OCI-LY3 (cell line): ENCODE measurements at regions not wholly inside any gene's neighbourhood (a gene's known extent, or its start where the extent isn't known, plus 50 kb on each side); places are given as distances from the start of the nearest gene placed in this dataset.

ENCODE experiments used
- H2AFZ ChIP-seq: fragments of 200-600, 300-600 bp; shearing (Covaris generic); 2 replicates; pipeline ENCODE4 v1.6.0; 2014; ENCODE audit warnings: antibody characterized with exemption, low read depth, low read length
- H3K27ac ChIP-seq: fragments of 200-600, 300-600 bp; sonication (generic); 2 replicates; pipeline ENCODE4 v1.5.1; 2014; ENCODE audit warnings: mild to moderate bottlenecking, low read length, moderate library complexity, mixed read lengths
- H3K27me3 ChIP-seq: fragments of 200-600, 300-600 bp; sonication (generic); 2 replicates; pipeline ENCODE4 v1.6.1; 2014; ENCODE audit warnings: low read depth, low read length, mixed read lengths
- H3K36me3 ChIP-seq: fragments of 200-600, 300-600 bp; sonication (generic); replicated peaks from 2 replicates; pipeline ENCODE3; 2014; ENCODE audit warnings: low read depth, low read length, mixed read lengths
- H3K4me1 ChIP-seq: fragments of 300-600, 200-600 bp; sonication (generic); 2 replicates; pipeline ENCODE4 v1.6.1; 2014; ENCODE audit warnings: low read length, mixed read lengths
- H3K4me2 ChIP-seq: fragments of 200-600, 300-600 bp; sonication (generic); 2 replicates; pipeline ENCODE4 v1.6.1; 2014; ENCODE audit warnings: low read length, mixed read lengths
- H3K4me3 ChIP-seq: fragments of 300-600, 200-600 bp; sonication (generic); 2 replicates; pipeline ENCODE4 v1.5.1; 2014; ENCODE audit warnings: antibody characterized with exemption, mild to moderate bottlenecking, low read length, moderate library complexity
- H3K79me2 ChIP-seq: fragments of 300-600, 200-600 bp; shearing (Covaris generic); 2 replicates; pipeline ENCODE4 v1.6.1; 2014; ENCODE audit warnings: mild to moderate bottlenecking, low read length, mixed read lengths
- H3K9ac ChIP-seq: fragments of 300-600, 200-600 bp; shearing (Covaris generic); 2 replicates; pipeline ENCODE4 v1.6.0; 2014; ENCODE audit warnings: mild to moderate bottlenecking, low read length, moderate library complexity
- H3K9me3 ChIP-seq: fragments of 200-600, 300-600 bp; shearing (Covaris generic); 2 replicates; pipeline ENCODE4 v1.6.1; 2014; ENCODE audit warnings: low read length, mixed read lengths; ENCODE audit not compliant: insufficient read depth
- H4K20me1 ChIP-seq: fragments of 200-600, 300-600 bp; sonication (generic); 2 replicates; pipeline ENCODE4 v1.6.1; 2016; ENCODE audit warnings: low read length, mixed read lengths; ENCODE audit not compliant: insufficient read depth
- CTCF ChIP-seq: fragments of 200-600, 300-600 bp; sonication (generic); IDR thresholded peaks from 2 replicates; pipeline ENCODE4 v1.5.1; 2014; ENCODE audit warnings: antibody characterized with exemption, low read length, low read depth
- EZH2phosphoT487 ChIP-seq: fragments of 200-600 bp; shearing (Covaris generic); IDR thresholded peaks from 2 replicates; pipeline ENCODE4 v1.6.1; 2018; ENCODE audit warnings: antibody characterized with exemption, mixed run types, low read depth

- Histone ChIP-seq H3K36me3 (no peaks in the 10 kb centered on the region), H3K9me3 (no peaks in the 10 kb centered on the region)
Observed at GRCh38 chr14:53710615-53711014, 246.0 kb downstream of the BMP4 start.

GRCh38 chr14:53709381-53709780 lies 247.2 kb downstream of the BMP4 start:
- Histone ChIP-seq H3K4me3 (no peak overlapping the region), H3K79me2 (no peaks in the 10 kb centered on the region)

More at GRCh38 chr14:53710615-53711014, 246.0 kb downstream of the BMP4 start:
- Histone ChIP-seq H3K27ac (no peak overlapping the region), H3K27me3 (no peaks in the 10 kb centered on the region), H3K4me1 (no peaks in the 10 kb centered on the region), H3K9ac (no peak overlapping the region), H4K20me1 (no peaks in the 10 kb centered on the region), H3K4me2 (no peak overlapping the region), H3K79me2 (no peaks in the 10 kb centered on the region), H2AFZ (no peak overlapping the region), H3K4me3 (no peak overlapping the region)
- TF ChIP-seq CTCF (no peak), EZH2phosphoT487 (no peak)

GRCh38 chr14:53703457-53703856 lies 253.2 kb downstream of the BMP4 start:
- H3K36me3 ChIP-seq = no peaks in the 10 kb centered on the region
- no peak for TF ChIP-seq CTCF
- no peaks in the 10 kb centered on the region for H4K20me1 ChIP-seq
- H3K4me1 ChIP-seq = no peaks in the 10 kb centered on the region
- no peaks in the 10 kb centered on the region for H3K79me2 ChIP-seq
- H3K27ac ChIP-seq = no peak overlapping the region
- no peak overlapping the region for H3K9ac ChIP-seq
- no peak overlapping the region for H3K4me3 ChIP-seq
- no peaks in the 10 kb centered on the region for H3K9me3 ChIP-seq
- H3K4me2 ChIP-seq = no peak overlapping the region
- no peak overlapping the region for H2AFZ ChIP-seq
- H3K27me3 ChIP-seq = no peaks in the 10 kb centered on the region

More at GRCh38 chr14:53709381-53709780, 247.2 kb downstream of the BMP4 start:
- Histone ChIP-seq H2AFZ (no peak overlapping the region), H3K4me2 (no peak overlapping the region), H3K27ac (no peak overlapping the region), H3K27me3 (no peaks in the 10 kb centered on the region), H3K4me1 (no peaks in the 10 kb centered on the region), H4K20me1 (no peaks in the 10 kb centered on the region), H3K9ac (no peak overlapping the region), H3K36me3 (no peaks in the 10 kb centered on the region), H3K9me3 (no peaks in the 10 kb centered on the region)
- TF ChIP-seq EZH2phosphoT487 (no peak), CTCF (no peak)

GRCh38 chr14:53701108-53701875 lies 255.3 kb downstream of the BMP4 start:
- H3K4me2 ChIP-seq = no peak overlapping the region
- TF ChIP-seq CTCF = no peak
- no peak for TF ChIP-seq EZH2phosphoT487
- H3K27ac ChIP-seq = no peak overlapping the region
- H3K9ac ChIP-seq = no peak overlapping the region
- no peaks in the 10 kb centered on the region for H3K36me3 ChIP-seq
- H4K20me1 ChIP-seq = no peaks in the 10 kb centered on the region
- H3K4me3 ChIP-seq = no peak overlapping the region
- H3K4me1 ChIP-seq = peaks cover 8% of the 10 kb centered on the region
- H2AFZ ChIP-seq = no peak overlapping the region; the same call in 1 of the 2 replicates
- no peaks in the 10 kb centered on the region for H3K27me3 ChIP-seq
- no peaks in the 10 kb centered on the region for H3K9me3 ChIP-seq
- H3K79me2 ChIP-seq = no peaks in the 10 kb centered on the region
